ENCODE measurements at regions not wholly inside any gene's neighbourhood (a gene's known extent, or its start where the extent isn't known, plus 50 kb on each side); places are given as distances from the start of the nearest gene placed in this dataset.

GRCh38 chr6:125586074-125586473 lies 163.4 kb upstream of the HEY2 start:
- TF ChIP-seq EZH2 (IDR thresholded peaks at IDR 0.05; ENCODE audit: low read length, unreplicated experiment) (no peak), EZH2phosphoT487 (IDR thresholded peaks at IDR 0.05; ENCODE audit: borderline replicate concordance, low read length) (no peak)

Measured in PC-3 (cell line).